ENCODE measurements at regions not wholly inside any gene's neighbourhood (a gene's known extent, or its start where the extent isn't known, plus 50 kb on each side); places are given as distances from the start of the nearest gene placed in this dataset.

DNA sequence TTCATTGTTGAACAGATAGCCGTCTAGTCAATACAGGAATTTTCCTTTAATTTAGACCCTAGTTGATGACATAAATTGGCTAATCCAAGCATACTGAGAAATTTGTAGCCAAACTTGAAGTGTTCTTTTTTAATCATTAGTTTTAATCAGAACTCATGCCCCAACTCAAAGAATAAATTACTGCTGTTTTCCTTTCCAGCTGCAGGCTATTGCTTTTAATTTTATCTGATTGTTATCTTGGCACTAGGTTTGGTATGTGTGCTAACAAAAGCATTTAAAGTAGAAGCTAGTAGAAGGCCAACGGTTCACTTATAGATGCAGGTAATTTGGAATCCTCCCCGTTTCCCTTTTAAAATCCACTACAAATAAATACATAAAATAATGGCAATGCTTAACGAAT is 188.5 kb downstream of the CD109 start:
- TF ChIP-seq, protein P1, sequence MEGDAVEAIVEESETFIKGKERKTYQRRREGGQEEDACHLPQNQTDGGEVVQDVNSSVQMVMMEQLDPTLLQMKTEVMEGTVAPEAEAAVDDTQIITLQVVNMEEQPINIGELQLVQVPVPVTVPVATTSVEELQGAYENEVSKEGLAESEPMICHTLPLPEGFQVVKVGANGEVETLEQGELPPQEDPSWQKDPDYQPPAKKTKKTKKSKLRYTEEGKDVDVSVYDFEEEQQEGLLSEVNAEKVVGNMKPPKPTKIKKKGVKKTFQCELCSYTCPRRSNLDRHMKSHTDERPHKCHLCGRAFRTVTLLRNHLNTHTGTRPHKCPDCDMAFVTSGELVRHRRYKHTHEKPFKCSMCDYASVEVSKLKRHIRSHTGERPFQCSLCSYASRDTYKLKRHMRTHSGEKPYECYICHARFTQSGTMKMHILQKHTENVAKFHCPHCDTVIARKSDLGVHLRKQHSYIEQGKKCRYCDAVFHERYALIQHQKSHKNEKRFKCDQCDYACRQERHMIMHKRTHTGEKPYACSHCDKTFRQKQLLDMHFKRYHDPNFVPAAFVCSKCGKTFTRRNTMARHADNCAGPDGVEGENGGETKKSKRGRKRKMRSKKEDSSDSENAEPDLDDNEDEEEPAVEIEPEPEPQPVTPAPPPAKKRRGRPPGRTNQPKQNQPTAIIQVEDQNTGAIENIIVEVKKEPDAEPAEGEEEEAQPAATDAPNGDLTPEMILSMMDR (IDR thresholded peaks at IDR 0.05) = no peak
- no peak for TF ChIP-seq EZH2 (IDR thresholded peaks at IDR 0.05; ENCODE audit: borderline replicate concordance, insufficient read depth, low read depth, low read length, poor library complexity, severe bottlenecking)
